ENCODE measurements at regions not wholly inside any gene's neighbourhood (a gene's known extent, or its start where the extent isn't known, plus 50 kb on each side); places are given as distances from the start of the nearest gene placed in this dataset.

DNA sequence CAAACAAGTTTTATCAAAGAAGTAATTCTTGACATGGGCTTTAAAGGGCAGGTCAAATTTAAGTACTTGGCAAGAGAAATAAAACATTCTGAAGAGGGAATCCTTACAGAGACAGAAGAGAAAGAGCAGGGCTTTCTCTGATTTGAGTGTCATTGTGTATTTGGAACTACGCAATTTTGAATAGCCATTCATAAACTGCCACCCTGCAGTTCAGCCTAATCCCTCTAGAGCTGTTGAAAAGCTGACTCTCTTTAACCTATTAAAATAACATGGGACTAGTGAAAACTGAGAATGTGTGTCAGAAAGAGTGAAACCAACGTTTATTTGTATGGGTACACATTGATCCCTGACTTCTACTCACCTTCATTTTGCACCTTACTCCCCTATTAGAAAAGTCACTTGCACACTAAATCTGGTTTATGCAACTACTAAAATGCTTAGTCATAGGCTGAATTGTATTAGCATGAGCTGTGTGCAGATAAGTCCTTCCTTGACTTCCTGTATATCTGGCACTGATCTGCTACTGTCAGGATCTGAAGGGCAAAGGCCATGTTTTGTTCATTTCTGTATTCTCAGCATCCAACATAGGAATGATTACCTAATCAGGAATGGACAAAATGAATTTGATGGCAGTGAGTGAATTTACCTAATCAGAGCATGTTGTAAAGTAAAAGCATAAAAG lies 458.9 kb downstream of the NOVA1 start:
- Histone ChIP-seq H4K91ac (ENCODE audit: insufficient read length, low read depth, low read length) (no peak overlapping the region), H3K23ac (ENCODE audit: insufficient read length, low read depth, low read length) (no peak overlapping the region), H3K4ac (ENCODE audit: low read depth, low read length) (no peak overlapping the region), H2BK120ac (ENCODE audit: low read depth, low read length, poor library complexity, severe bottlenecking) (no peak overlapping the region), H3K27me3 (ENCODE audit: insufficient read depth, low read length) (no peaks in the 10 kb centered on the region), H3K79me2 (ENCODE audit: insufficient read depth, low read length) (no peaks in the 10 kb centered on the region), H3K9ac (ENCODE audit: extremely low read depth, insufficient read length, low read length) (no peak overlapping the region), H2BK20ac (ENCODE audit: low read depth, low read length, poor library complexity, severe bottlenecking) (no peak overlapping the region), H3K14ac (ENCODE audit: insufficient read depth, low read length) (no peak overlapping the region), H4K8ac (replicated peaks; ENCODE audit: insufficient read length, low read depth, low read length) (no peak overlapping the region), H3T11ph (ENCODE audit: low read length) (no peak overlapping the region), H3K9me3 (ENCODE audit: control insufficient read depth, low read depth, low read length) (no peaks in the 10 kb centered on the region), H4K5ac (ENCODE audit: insufficient read length, low read depth, low read length) (no peak overlapping the region), H4K20me1 (ENCODE audit: control insufficient read depth, insufficient read depth, insufficient read length) (no peaks in the 10 kb centered on the region), H3K4me1 (ENCODE audit: insufficient read depth, low read length) (no peaks in the 10 kb centered on the region), H2BK12ac (ENCODE audit: insufficient read length, low read depth, low read length) (no peak overlapping the region), H2BK5ac (ENCODE audit: insufficient read length, low read length) (no peak overlapping the region), H2AFZ (ENCODE audit: low read length) (no peak overlapping the region), H3K23me2 (ENCODE audit: insufficient read length, low read depth, low read length, poor library complexity, severe bottlenecking) (no peaks in the 10 kb centered on the region), H2AK5ac (ENCODE audit: insufficient read length, low read length) (no peak overlapping the region), H3K56ac (ENCODE audit: insufficient read length, low read depth, low read length) (no peak overlapping the region), H3K4me2 (ENCODE audit: insufficient read depth, insufficient read length, low read length) (no peak overlapping the region), H2BK15ac (ENCODE audit: low read depth, low read length) (no peak overlapping the region), H3K18ac (ENCODE audit: insufficient read length, low read depth, low read length) (no peak overlapping the region), H3K27ac (ENCODE audit: insufficient read length, low read depth, low read length) (no peak overlapping the region), H3K79me1 (ENCODE audit: insufficient read depth, low read depth, low read length, poor library complexity, severe bottlenecking) (no peaks in the 10 kb centered on the region)
- peaks cover 5 to 7% of the 10 kb centered on the region in 2 experiments; a peak in 4 of 5 replicates for H3K9me3 Mint-ChIP-seq
- H3K4me1 Mint-ChIP-seq = peaks cover 17 to 18% of the 10 kb centered on the region in 2 experiments
- TF ChIP-seq, protein P1, sequence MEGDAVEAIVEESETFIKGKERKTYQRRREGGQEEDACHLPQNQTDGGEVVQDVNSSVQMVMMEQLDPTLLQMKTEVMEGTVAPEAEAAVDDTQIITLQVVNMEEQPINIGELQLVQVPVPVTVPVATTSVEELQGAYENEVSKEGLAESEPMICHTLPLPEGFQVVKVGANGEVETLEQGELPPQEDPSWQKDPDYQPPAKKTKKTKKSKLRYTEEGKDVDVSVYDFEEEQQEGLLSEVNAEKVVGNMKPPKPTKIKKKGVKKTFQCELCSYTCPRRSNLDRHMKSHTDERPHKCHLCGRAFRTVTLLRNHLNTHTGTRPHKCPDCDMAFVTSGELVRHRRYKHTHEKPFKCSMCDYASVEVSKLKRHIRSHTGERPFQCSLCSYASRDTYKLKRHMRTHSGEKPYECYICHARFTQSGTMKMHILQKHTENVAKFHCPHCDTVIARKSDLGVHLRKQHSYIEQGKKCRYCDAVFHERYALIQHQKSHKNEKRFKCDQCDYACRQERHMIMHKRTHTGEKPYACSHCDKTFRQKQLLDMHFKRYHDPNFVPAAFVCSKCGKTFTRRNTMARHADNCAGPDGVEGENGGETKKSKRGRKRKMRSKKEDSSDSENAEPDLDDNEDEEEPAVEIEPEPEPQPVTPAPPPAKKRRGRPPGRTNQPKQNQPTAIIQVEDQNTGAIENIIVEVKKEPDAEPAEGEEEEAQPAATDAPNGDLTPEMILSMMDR (conservative IDR thresholded peaks at IDR 0.05) = no peak
- peaks cover 2% of the 10 kb centered on the region for H3K27me3 Mint-ChIP-seq (ENCODE audit: low read depth)
- H3K36me3 Mint-ChIP-seq (ENCODE audit: insufficient read depth in 1 of 3, low read depth in 3 of 3) = peaks cover 6 to 8% (median 6%) of the 10 kb centered on the region in 3 experiments; a peak in 4 of 7 replicates
- no CpG with 5 or more reads among the region's 2 CpGs for WGBS (ENCODE audit: extremely low coverage, insufficient read length, low lambda C conversion rate)
- H3K4me3 Mint-ChIP-seq = no peak overlapping the region
- no peak overlapping the region for H3K27ac Mint-ChIP-seq
- DNase-seq = no peak

All from H9 (cell line).